GM06990 (cell line): ENCODE measurements at regions not wholly inside any gene's neighbourhood (a gene's known extent, or its start where the extent isn't known, plus 50 kb on each side); places are given as distances from the start of the nearest gene placed in this dataset.

ENCODE experiments used
- DNase-seq: peaks from one replicate; pipeline ENCODE4 v3.0.0-alpha.2; 2011; ENCODE audit not compliant: insufficient read length; ENCODE audit errors: extremely low read depth
- H3K27me3 ChIP-seq: replicated peaks from 2 replicates; pipeline ENCODE4 v1.6.0; 2011; ENCODE audit warnings: low read length; ENCODE audit not compliant: control insufficient read depth, insufficient read depth
- H3K36me3 ChIP-seq: 2 replicates; pipeline ENCODE4 v1.5.1; 2011; ENCODE audit warnings: low read length; ENCODE audit not compliant: control insufficient read depth, insufficient read depth
- H3K4me3 ChIP-seq: replicated peaks from 2 replicates; pipeline ENCODE4 v1.5.1; 2011; ENCODE audit warnings: low read depth, mild to moderate bottlenecking, control low read depth, low read length
- CTCF ChIP-seq: IDR thresholded peaks from 2 replicates; pipeline ENCODE4 v1.5.1; 2011; ENCODE audit warnings: low read length, control low read depth, mild to moderate bottlenecking, inconsistent platforms; ENCODE audit not compliant: insufficient read depth, poor library complexity, severe bottlenecking

GRCh38 chr13:42412812-42413483 is 141.0 kb downstream of the AKAP11 start:
- Histone ChIP-seq H3K36me3 (no peaks in the 10 kb centered on the region), H3K27me3 (no peaks in the 10 kb centered on the region), H3K4me3 (no peak overlapping the region)
- no peak for TF ChIP-seq CTCF
- DNase-seq: peak; percentile 74

GRCh38 chr13:42413484-42413815 is 141.5 kb downstream of the AKAP11 start:
- H3K36me3 ChIP-seq: no peaks in the 10 kb centered on the region
- DNase-seq: no peak
- H3K4me3 ChIP-seq: no peak overlapping the region
- no peak for TF ChIP-seq CTCF
- no peaks in the 10 kb centered on the region for H3K27me3 ChIP-seq

- H3K36me3 ChIP-seq: no peaks in the 10 kb centered on the region
- no peak for TF ChIP-seq CTCF
- H3K4me3 ChIP-seq: no peak overlapping the region
Observed at GRCh38 chr13:42417626-42418025, 145.7 kb downstream of the AKAP11 start.

GRCh38 chr13:42418184-42418583 is 146.2 kb downstream of the AKAP11 start:
- no peak for TF ChIP-seq CTCF
- Histone ChIP-seq H3K27me3 (no peaks in the 10 kb centered on the region), H3K4me3 (no peak overlapping the region), H3K36me3 (no peaks in the 10 kb centered on the region)
- DNase-seq: no peak

More at GRCh38 chr13:42417626-42418025, 145.7 kb downstream of the AKAP11 start:
- DNase-seq: no peak
- no peaks in the 10 kb centered on the region for H3K27me3 ChIP-seq

GRCh38 chr13:42420304-42420703 is 148.4 kb downstream of the AKAP11 start:
- peak; percentile 50 for DNase-seq

More at GRCh38 chr13:42420304-42420703, 148.4 kb downstream of the AKAP11 start:
- no peak overlapping the region for H3K4me3 ChIP-seq
- H3K36me3 ChIP-seq: no peaks in the 10 kb centered on the region
- H3K27me3 ChIP-seq: no peaks in the 10 kb centered on the region
- no peak for TF ChIP-seq CTCF
